PC-3 (cell line): ENCODE measurements at regions not wholly inside any gene's neighbourhood (a gene's known extent, or its start where the extent isn't known, plus 50 kb on each side); places are given as distances from the start of the nearest gene placed in this dataset.

Experiments
- ATAC-seq: fragments of 200-7000 bp; cut with Tn5 transposase; 2 replicates; pipeline ENCODE4 v1.9.1; 2020; ENCODE audit warnings: mild to moderate bottlenecking, moderate library complexity
- BruUV-seq: library from RNA; stranded (reverse); fragments of 400-500 nt; replicated peaks from 2 replicates; lab custom pipeline; 2021; lab: Mats Ljungman, UMichigan
- CTCF ChIA-PET: fragments of 300-600 bp; sonication (Branson Sonifier 250); formaldehyde crosslinking; loops from one replicate; lab custom pipeline; 2022; ENCODE audit warnings: antibody characterized with exemption; lab: Charles Lee
- POLR2A ChIA-PET: fragments of 300-600 bp; sonication (Branson Sonifier 250); formaldehyde crosslinking; loops from one replicate; lab custom pipeline; 2022; ENCODE audit warnings: antibody characterized with exemption; ENCODE audit not compliant: unreplicated experiment; lab: Charles Lee
- DNase-seq: peaks from one replicate; pipeline ENCODE4 v3.0.0-alpha.2; 2015
- H2AFZ ChIP-seq: fragments of 300-600 bp; sonication (generic); 2 replicates; pipeline ENCODE4 v1.6.0; 2016; ENCODE audit warnings: antibody characterized with exemption, low read length
- H3F3A ChIP-seq: fragments of 300-600 bp; sonication (generic); one replicate; pipeline ENCODE4 v1.6.0; 2017; ENCODE audit warnings: antibody characterized with exemption, low read length, control low read depth, mild to moderate bottlenecking; ENCODE audit not compliant: unreplicated experiment
- H3K27ac ChIP-seq: fragments of 300-600 bp; sonication (generic); 2 replicates; pipeline ENCODE4 v1.5.1; 2016; ENCODE audit warnings: mild to moderate bottlenecking, low read length
- H3K27me3 ChIP-seq: fragments of 300-600 bp; sonication (generic); 2 replicates; pipeline ENCODE4 v1.6.1; 2016; ENCODE audit warnings: low read length, mixed read lengths
- H3K36me3 ChIP-seq: fragments of 300-600 bp; sonication (generic); 2 replicates; pipeline ENCODE4 v1.6.1; 2016; ENCODE audit warnings: low read depth, mixed run types, low read length, mixed read lengths
- H3K4me1 ChIP-seq: fragments of 300-600 bp; sonication (generic); 2 replicates; pipeline ENCODE4 v1.5.1; 2016; ENCODE audit warnings: low read length; ENCODE audit not compliant: insufficient read depth
- H3K4me2 ChIP-seq: fragments of 300-600 bp; sonication (generic); 2 replicates; pipeline ENCODE4 v1.6.0; 2016; ENCODE audit warnings: low read length
- H3K4me3 ChIP-seq: fragments of 300-600 bp; sonication (generic); 2 replicates; pipeline ENCODE4 v1.5.1; 2016; ENCODE audit warnings: mild to moderate bottlenecking, low read length, mixed read lengths
- H3K79me2 ChIP-seq: fragments of 300-600 bp; sonication (generic); 2 replicates; pipeline ENCODE4 v1.6.1; 2017; ENCODE audit warnings: low read length, mixed read lengths
- H3K9ac ChIP-seq: fragments of 300-600 bp; sonication (generic); 2 replicates; pipeline ENCODE4 v1.6.0; 2016; ENCODE audit warnings: mild to moderate bottlenecking, low read length
- H3K9me2 ChIP-seq: fragments of 300-600 bp; sonication (generic); replicated peaks from 2 replicates; pipeline ENCODE4 v1.6.1; 2016; ENCODE audit warnings: mixed run types, low read length, mixed read lengths
- H3K9me3 ChIP-seq: fragments of 300-600 bp; sonication (generic); 2 replicates; pipeline ENCODE4 v1.6.1; 2016; ENCODE audit warnings: low read length, mixed read lengths
- H4K20me1 ChIP-seq: fragments of 300-600 bp; sonication (generic); 2 replicates; pipeline ENCODE4 v1.6.1; 2016; ENCODE audit warnings: low read length, mixed read lengths
- EZH2 ChIP-seq: fragments of 300-600 bp; sonication (generic); IDR thresholded peaks from one replicate; pipeline ENCODE4 v1.6.1; 2017; ENCODE audit warnings: antibody characterized with exemption, mild to moderate bottlenecking, low read length; ENCODE audit not compliant: unreplicated experiment
- EZH2phosphoT487 ChIP-seq: fragments of 300-600 bp; sonication (generic); IDR thresholded peaks from 2 replicates; pipeline ENCODE4 v1.6.1; 2018; ENCODE audit warnings: mild to moderate bottlenecking, antibody characterized with exemption, low read length, borderline replicate concordance
- intact Hi-C: fragments of 100-400 bp; cut with micrococcal nuclease; formaldehyde crosslinking; loops from 2 replicates; pipeline ENCODE4 v1.9.0; 2023
- TF ChIP-seq, protein P1 (sequence below): fragments of 300-600 bp; sonication (generic); conservative IDR thresholded peaks from 2 replicates; pipeline ENCODE4 v1.5.1; 2017; ENCODE audit warnings: antibody characterized with exemption, low read depth, mild to moderate bottlenecking, low read length

DNA sequence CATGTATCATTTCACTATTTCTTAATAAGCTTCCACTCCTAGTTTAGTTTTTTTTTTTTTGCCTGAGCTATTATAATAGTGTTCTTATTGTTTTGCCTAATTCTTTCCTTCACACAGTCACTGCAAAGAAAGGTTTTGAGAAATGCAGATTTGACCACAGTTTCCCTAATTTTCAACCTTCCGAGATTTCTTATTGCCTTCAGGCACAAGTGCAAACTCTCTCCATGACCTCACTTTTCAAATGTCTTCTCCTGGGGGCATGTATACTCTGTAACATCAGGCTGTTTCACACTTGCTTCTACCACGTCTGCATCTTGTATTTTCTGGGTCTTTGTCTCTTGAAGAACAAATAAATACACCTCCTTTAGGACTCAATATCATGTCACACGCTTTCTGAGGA, 339.0 kb upstream of the CITED2 start:
- no peaks in the 10 kb centered on the region for H3K9me2 ChIP-seq
- CTCF ChIA-PET = no interaction called here
- no peak overlapping the region for H3K9ac ChIP-seq
- POLR2A ChIA-PET = no interaction called here
- H3K36me3 ChIP-seq = no peaks in the 10 kb centered on the region
- no TSS peak for BruUV-seq
- no peak overlapping the region for H3K4me3 ChIP-seq
- H3K4me2 ChIP-seq = no peak overlapping the region
- no peak for ATAC-seq
- peaks cover 21% of the 10 kb centered on the region; the same call in 1 of the 2 replicates for H3K4me1 ChIP-seq
- H3K27ac ChIP-seq = no peak overlapping the region
- no peak for DNase-seq
- TF ChIP-seq EZH2phosphoT487 = no peak
- no peak for TF ChIP-seq EZH2
- TF ChIP-seq, protein P1, sequence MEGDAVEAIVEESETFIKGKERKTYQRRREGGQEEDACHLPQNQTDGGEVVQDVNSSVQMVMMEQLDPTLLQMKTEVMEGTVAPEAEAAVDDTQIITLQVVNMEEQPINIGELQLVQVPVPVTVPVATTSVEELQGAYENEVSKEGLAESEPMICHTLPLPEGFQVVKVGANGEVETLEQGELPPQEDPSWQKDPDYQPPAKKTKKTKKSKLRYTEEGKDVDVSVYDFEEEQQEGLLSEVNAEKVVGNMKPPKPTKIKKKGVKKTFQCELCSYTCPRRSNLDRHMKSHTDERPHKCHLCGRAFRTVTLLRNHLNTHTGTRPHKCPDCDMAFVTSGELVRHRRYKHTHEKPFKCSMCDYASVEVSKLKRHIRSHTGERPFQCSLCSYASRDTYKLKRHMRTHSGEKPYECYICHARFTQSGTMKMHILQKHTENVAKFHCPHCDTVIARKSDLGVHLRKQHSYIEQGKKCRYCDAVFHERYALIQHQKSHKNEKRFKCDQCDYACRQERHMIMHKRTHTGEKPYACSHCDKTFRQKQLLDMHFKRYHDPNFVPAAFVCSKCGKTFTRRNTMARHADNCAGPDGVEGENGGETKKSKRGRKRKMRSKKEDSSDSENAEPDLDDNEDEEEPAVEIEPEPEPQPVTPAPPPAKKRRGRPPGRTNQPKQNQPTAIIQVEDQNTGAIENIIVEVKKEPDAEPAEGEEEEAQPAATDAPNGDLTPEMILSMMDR = no peak
- H3F3A ChIP-seq = no peaks in the 10 kb centered on the region
- no peaks in the 10 kb centered on the region for H3K79me2 ChIP-seq
- no peaks in the 10 kb centered on the region for H3K27me3 ChIP-seq
- H4K20me1 ChIP-seq = no peaks in the 10 kb centered on the region
- intact Hi-C loops = no loop called here
- H2AFZ ChIP-seq = no peak overlapping the region
- no peaks in the 10 kb centered on the region for H3K9me3 ChIP-seq

DNA sequence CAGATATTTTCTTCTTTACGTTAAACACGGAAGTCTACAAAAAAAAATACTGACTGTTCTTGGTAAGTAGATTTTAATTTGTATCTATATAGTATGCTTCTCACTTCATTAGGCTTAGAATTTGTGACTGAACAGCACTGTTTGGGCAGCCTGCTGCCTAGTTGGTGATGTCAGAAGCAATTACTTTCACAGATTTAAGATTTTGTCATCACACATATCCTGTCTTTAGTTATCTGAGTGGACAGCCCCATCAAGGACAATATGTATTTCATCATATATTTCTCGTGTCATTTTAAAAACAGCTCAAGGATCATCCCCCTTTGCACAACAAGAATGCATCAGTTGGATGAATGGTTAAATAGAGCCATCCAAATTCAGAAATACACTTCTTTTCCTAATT, 338.4 kb upstream of the CITED2 start:
- H3K27me3 ChIP-seq = no peaks in the 10 kb centered on the region
- H4K20me1 ChIP-seq = no peaks in the 10 kb centered on the region
- no peak overlapping the region for H3K27ac ChIP-seq
- H3K9ac ChIP-seq = no peak overlapping the region
- TF ChIP-seq EZH2 (no peak), EZH2phosphoT487 (no peak)
- TF ChIP-seq, protein P1 = no peak
- H3K36me3 ChIP-seq = no peaks in the 10 kb centered on the region
- DNase-seq (no peak), ATAC-seq (no peak)
- no peaks in the 10 kb centered on the region for H3K9me3 ChIP-seq
- no TSS peak for BruUV-seq
- ChIA-PET CTCF (no interaction called here), POLR2A (no interaction called here)
- H2AFZ ChIP-seq = no peak overlapping the region
- H3F3A ChIP-seq = no peaks in the 10 kb centered on the region
- no peak overlapping the region for H3K4me3 ChIP-seq
- no peaks in the 10 kb centered on the region for H3K9me2 ChIP-seq
- H3K4me2 ChIP-seq = no peak overlapping the region
- intact Hi-C loops = no loop called here
- peaks cover 21% of the 10 kb centered on the region; the same call in 1 of the 2 replicates for H3K4me1 ChIP-seq
- no peaks in the 10 kb centered on the region for H3K79me2 ChIP-seq

DNA sequence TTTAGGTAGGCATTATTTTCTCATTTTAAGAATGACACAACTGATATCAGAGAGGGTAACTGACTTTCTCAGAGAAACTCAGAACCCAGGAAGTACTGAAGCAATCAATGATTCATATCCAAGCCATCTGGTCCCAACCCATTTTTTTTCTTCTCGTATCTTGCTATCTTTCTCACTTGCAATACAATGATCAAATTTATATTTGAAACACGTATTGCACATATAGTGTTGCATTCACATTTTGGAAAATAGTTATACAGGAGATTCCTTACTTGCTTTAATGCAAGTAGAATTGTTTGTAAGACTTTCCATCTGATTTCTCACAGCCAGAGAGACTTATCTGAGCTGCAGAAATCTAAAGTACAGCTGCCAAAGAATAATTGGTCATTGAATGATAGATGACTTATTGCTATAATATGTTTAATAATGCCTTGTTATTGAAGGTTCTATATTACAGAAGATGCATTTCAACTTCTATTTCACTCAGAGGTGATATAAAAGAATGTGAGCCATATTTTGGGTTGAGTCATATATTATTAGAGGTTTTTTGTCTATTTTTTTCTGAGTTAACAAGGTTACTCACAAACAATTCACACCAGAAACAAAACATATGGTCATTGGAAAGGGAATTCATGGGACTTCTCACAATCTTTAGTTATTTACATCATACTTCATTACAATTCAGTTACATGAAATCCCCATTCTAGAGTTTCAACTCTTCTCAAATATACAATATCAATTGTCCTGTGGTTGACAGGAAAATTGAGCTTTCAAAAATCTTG, 337.5 kb upstream of the CITED2 start:
- no peaks in the 10 kb centered on the region for H3K36me3 ChIP-seq
- ChIA-PET CTCF (no interaction called here), POLR2A (interaction anchor here (0.6 kb wide), 1 partner anchor 264 kb away, joined by 3 read pairs; no protein-coding TSS in a partner anchor)
- H3K9me3 ChIP-seq = no peaks in the 10 kb centered on the region
- no peak overlapping the region for H3K9ac ChIP-seq
- TF ChIP-seq EZH2phosphoT487 = no peak
- TF ChIP-seq EZH2 = no peak
- intact Hi-C loops = no loop called here
- BruUV-seq = no TSS peak
- no peaks in the 10 kb centered on the region for H3F3A ChIP-seq
- H3K4me2 ChIP-seq = no peak overlapping the region; the same call in 1 of the 2 replicates
- no peaks in the 10 kb centered on the region for H3K79me2 ChIP-seq
- no peaks in the 10 kb centered on the region for H3K27me3 ChIP-seq
- H3K4me1 ChIP-seq = peaks cover 21% of the 10 kb centered on the region; the same call in 1 of the 2 replicates
- no peak overlapping the region for H3K4me3 ChIP-seq
- ATAC-seq = no peak
- H3K9me2 ChIP-seq = no peaks in the 10 kb centered on the region
- DNase-seq = peak; percentile 37
- H2AFZ ChIP-seq = no peak overlapping the region
- no peaks in the 10 kb centered on the region for H4K20me1 ChIP-seq
- no peak overlapping the region for H3K27ac ChIP-seq
